Astrocyte (in vitro differentiated cells and primary cell): ENCODE measurements at regions not wholly inside any gene's neighbourhood (a gene's known extent, or its start where the extent isn't known, plus 50 kb on each side); places are given as distances from the start of the nearest gene placed in this dataset.

ENCODE experiments used
- EZH2 ChIP-seq: IDR thresholded peaks from 2 replicates; pipeline ENCODE4 v1.6.1; 2012; ENCODE audit warnings: mild to moderate bottlenecking, low read length, inconsistent platforms; ENCODE audit not compliant: insufficient read depth
- TF ChIP-seq, protein P1 (sequence below): IDR thresholded peaks from 2 replicates; pipeline ENCODE4 v1.5.1; 2011; ENCODE audit warnings: low read depth, mild to moderate bottlenecking, inconsistent platforms, low read length, moderate library complexity; ENCODE audit not compliant: insufficient read depth

DNA sequence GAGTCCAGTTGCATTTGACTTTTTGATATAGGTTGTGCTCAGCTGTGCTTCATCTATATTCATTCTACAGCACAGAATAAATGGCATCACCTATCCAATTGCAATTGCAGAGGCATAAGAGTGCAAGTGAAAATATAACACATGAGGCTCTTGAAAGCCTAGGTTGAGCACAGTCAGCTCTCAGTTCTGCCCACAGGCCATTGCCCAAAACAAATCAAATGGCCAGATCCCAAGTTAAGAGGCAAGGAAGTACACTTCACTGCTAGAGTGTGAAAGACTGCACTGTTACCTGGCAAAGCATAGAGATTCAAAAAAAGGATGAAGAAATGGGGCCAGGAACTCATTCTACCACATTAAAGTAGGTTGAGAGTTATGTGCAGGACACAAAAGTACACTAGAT lies 305.5 kb upstream of the SEMA6A start:
- TF ChIP-seq, protein P1, sequence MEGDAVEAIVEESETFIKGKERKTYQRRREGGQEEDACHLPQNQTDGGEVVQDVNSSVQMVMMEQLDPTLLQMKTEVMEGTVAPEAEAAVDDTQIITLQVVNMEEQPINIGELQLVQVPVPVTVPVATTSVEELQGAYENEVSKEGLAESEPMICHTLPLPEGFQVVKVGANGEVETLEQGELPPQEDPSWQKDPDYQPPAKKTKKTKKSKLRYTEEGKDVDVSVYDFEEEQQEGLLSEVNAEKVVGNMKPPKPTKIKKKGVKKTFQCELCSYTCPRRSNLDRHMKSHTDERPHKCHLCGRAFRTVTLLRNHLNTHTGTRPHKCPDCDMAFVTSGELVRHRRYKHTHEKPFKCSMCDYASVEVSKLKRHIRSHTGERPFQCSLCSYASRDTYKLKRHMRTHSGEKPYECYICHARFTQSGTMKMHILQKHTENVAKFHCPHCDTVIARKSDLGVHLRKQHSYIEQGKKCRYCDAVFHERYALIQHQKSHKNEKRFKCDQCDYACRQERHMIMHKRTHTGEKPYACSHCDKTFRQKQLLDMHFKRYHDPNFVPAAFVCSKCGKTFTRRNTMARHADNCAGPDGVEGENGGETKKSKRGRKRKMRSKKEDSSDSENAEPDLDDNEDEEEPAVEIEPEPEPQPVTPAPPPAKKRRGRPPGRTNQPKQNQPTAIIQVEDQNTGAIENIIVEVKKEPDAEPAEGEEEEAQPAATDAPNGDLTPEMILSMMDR: no peak
- TF ChIP-seq EZH2: no peak
